C4-2B (cell line): ENCODE measurements at regions not wholly inside any gene's neighbourhood (a gene's known extent, or its start where the extent isn't known, plus 50 kb on each side); places are given as distances from the start of the nearest gene placed in this dataset.

Experiments used
- CTCF ChIP-seq: fragments of 450-650 bp; conservative IDR thresholded peaks from 2 replicates; pipeline ENCODE4 v1.5.1; 2017; ENCODE audit warnings: mild to moderate bottlenecking
- ZFX ChIP-seq: fragments of 450-650 bp; IDR thresholded peaks from 2 replicates; pipeline ENCODE4 v1.6.1; 2017

- TF ChIP-seq CTCF = no peak
- no peak for TF ChIP-seq ZFX
These were observed 333.6 kb upstream of the NCAM1 start for GRCh38 chr11:112627588-112628045.
